ENCODE measurements at regions not wholly inside any gene's neighbourhood (a gene's known extent, or its start where the extent isn't known, plus 50 kb on each side); places are given as distances from the start of the nearest gene placed in this dataset.

GRCh38 chr6:88545991-88546390 lies 379.8 kb upstream of the CNR1 start:
- intact Hi-C loops (cut with DNase I), result no loop called here
- TF ChIP-seq POLR2A (IDR thresholded peaks at IDR 0.05), result no peak
- TF ChIP-seq, protein P1, sequence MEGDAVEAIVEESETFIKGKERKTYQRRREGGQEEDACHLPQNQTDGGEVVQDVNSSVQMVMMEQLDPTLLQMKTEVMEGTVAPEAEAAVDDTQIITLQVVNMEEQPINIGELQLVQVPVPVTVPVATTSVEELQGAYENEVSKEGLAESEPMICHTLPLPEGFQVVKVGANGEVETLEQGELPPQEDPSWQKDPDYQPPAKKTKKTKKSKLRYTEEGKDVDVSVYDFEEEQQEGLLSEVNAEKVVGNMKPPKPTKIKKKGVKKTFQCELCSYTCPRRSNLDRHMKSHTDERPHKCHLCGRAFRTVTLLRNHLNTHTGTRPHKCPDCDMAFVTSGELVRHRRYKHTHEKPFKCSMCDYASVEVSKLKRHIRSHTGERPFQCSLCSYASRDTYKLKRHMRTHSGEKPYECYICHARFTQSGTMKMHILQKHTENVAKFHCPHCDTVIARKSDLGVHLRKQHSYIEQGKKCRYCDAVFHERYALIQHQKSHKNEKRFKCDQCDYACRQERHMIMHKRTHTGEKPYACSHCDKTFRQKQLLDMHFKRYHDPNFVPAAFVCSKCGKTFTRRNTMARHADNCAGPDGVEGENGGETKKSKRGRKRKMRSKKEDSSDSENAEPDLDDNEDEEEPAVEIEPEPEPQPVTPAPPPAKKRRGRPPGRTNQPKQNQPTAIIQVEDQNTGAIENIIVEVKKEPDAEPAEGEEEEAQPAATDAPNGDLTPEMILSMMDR (IDR thresholded peaks at IDR 0.05), result no peak
- ATAC-seq (no peak), DNase-seq (no peak)
- Histone ChIP-seq H3K4me1 (no peaks in the 10 kb centered on the region), H3K36me3 (no peaks in the 10 kb centered on the region), H3K9me3 (no peaks in the 10 kb centered on the region), H3K4me3 (no peak overlapping the region), H3K27ac (no peak overlapping the region), H3K27me3 (no peaks in the 10 kb centered on the region)
- WGBS, 4 donors, result 53 to 59% (median 55%) methylated on average over 4 of the region's 4 CpGs

DNA sequence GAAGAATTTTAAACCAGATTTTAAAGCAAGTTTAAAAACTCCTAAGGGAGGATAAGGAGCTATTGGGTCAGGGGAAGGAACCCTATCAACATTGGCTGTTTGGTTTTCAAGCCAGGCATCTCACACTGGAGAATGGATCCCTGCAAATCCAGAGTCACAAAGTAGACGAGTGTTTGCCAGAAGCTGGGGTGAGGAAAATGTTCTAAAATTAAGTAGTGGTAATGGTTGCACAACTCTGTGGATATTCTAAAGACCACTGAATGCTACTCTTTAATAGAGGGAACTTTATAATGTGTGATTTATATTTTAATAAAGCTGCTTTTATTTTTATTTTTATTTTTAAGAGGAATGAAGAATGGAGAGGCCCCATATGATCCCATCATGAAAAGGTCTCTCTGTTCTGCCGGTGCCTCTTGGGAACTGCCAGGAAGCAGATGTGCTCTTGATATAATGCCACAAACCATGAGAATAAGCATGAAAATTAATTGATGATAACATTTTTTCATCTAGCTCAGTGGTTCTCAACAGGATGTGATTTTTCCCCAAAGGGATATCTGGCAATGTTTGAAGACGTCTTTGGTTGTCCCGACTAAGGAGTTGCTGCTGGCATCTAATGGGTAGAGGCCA lies 379.0 kb upstream of the CNR1 start:
- Histone ChIP-seq H3K4me3 (no peak overlapping the region), H3K27me3 (no peaks in the 10 kb centered on the region), H3K9me3 (no peaks in the 10 kb centered on the region), H3K4me1 (no peaks in the 10 kb centered on the region), H3K27ac (no peak overlapping the region), H3K36me3 (no peaks in the 10 kb centered on the region)
- intact Hi-C loops (cut with DNase I), result no loop called here
- TF ChIP-seq, protein P1 (IDR thresholded peaks at IDR 0.05), result no peak
- TF ChIP-seq POLR2A (IDR thresholded peaks at IDR 0.05), result no peak
- WGBS, 4 donors, result 29 to 53% (median 45%) methylated on average over 4 of the region's 4 CpGs
- DNase-seq (no peak), ATAC-seq (no peak)

DNA sequence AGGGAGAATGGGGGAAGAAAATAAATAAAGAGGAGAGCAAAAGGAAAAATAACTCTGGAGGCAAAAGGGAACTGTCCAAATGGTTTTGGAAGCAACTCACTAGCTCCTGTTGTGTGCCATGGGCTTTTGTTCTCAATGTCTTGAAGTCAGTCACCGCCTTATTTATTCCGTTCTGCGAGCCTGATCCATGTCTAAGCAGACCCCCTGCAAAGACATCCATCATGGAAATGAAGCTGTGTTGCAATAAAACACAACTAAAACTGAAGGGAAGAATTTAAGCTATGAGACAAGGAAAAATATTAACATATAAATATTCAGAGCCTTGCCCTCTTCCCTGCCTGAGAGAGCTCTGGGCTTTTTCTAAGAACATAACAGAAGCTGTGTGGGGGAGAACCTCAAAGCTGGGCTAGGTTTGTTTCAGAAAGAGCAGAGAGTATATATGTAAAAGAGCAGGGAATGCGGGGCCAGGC lies 373.2 kb upstream of the CNR1 start:
- no peak overlapping the region for H3K4me3 ChIP-seq
- H3K9me3 ChIP-seq, result no peaks in the 10 kb centered on the region
- intact Hi-C loops (cut with DNase I), result no loop called here
- WGBS, 4 donors, result 51 to 68% (median 54%) methylated on average over 4 of the region's 4 CpGs
- H3K27ac ChIP-seq, result no peak overlapping the region
- H3K4me1 ChIP-seq, result no peaks in the 10 kb centered on the region
- H3K27me3 ChIP-seq, result no peaks in the 10 kb centered on the region
- ATAC-seq, result no peak
- no peak for TF ChIP-seq POLR2A (IDR thresholded peaks at IDR 0.05)
- TF ChIP-seq, protein P1 (IDR thresholded peaks at IDR 0.05), result no peak
- no peak for DNase-seq
- H3K36me3 ChIP-seq, result no peaks in the 10 kb centered on the region

DNA sequence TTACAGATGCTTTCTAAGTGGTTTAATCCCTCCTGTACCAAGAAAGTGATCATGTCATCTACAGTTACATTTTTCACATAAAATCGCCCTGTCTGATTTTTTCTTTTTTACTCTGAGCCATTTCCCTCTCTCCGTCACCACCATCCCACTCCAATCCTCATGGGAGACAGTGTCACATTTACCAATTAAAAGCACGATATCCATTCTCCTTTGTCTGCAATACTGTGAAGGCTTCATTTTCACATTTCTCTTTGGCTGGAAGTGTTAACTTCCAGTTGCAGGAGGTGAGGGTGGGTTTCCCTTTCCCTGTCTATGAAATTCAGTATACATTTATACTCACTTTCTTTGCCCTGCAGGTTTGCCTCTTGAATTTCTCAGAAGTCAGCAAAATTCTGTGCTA lies 372.7 kb upstream of the CNR1 start:
- intact Hi-C loops (cut with DNase I), result no loop called here
- no peak for ATAC-seq
- no peak for DNase-seq
- 67 to 73% (median 68%) methylated on average over 3 of the region's 3 CpGs for WGBS, 4 donors
- H3K27me3 ChIP-seq, result no peaks in the 10 kb centered on the region
- no peak for TF ChIP-seq POLR2A (IDR thresholded peaks at IDR 0.05)
- TF ChIP-seq, protein P1 (IDR thresholded peaks at IDR 0.05), result no peak
- H3K4me3 ChIP-seq, result no peak overlapping the region
- H3K36me3 ChIP-seq, result no peaks in the 10 kb centered on the region
- no peak overlapping the region for H3K27ac ChIP-seq
- H3K4me1 ChIP-seq, result no peaks in the 10 kb centered on the region
- no peaks in the 10 kb centered on the region for H3K9me3 ChIP-seq
